A172 (cell line): ENCODE measurements at regions not wholly inside any gene's neighbourhood (a gene's known extent, or its start where the extent isn't known, plus 50 kb on each side); places are given as distances from the start of the nearest gene placed in this dataset.
"Not testable (repeated sequence)": the region's sequence is repeated elsewhere in the genome, so short reads cannot be mapped to it uniquely, and the experiment has no call there.

Experiments
- DNase-seq: peaks from one replicate; pipeline ENCODE4 v3.0.0-alpha.2; 2015; ENCODE audit warnings: low spot score

- no peak for DNase-seq
These were observed 164.1 kb upstream of the KCNQ5 start for GRCh38 chr6:72457738-72458137.

GRCh38 chr6:72458521-72458920 lies 163.3 kb upstream of the KCNQ5 start:
- DNase-seq: no peak

DNA sequence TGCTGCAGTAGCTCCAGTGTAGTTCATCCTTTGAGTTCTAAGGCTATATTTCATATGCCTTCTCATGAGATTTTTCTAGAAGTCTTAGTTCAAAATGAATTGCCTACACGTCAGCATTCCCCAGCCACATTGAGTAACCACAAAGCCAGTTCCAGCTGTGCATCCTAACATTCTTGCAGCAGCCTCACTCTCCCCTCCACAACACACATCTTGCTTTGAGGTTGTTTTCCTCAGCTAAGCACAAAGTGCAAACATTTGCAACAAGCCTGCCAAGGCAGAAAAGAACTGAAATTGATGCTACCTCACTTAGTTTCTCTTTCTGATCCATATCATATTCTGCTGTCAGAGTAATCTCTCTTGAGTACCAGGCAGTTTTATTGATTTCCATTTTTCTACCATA lies 160.7 kb upstream of the KCNQ5 start:
- DNase-seq: peak; percentile 21

- no peak for DNase-seq
These were observed 157.6 kb upstream of the KCNQ5 start for GRCh38 chr6:72464246-72464645.

DNA sequence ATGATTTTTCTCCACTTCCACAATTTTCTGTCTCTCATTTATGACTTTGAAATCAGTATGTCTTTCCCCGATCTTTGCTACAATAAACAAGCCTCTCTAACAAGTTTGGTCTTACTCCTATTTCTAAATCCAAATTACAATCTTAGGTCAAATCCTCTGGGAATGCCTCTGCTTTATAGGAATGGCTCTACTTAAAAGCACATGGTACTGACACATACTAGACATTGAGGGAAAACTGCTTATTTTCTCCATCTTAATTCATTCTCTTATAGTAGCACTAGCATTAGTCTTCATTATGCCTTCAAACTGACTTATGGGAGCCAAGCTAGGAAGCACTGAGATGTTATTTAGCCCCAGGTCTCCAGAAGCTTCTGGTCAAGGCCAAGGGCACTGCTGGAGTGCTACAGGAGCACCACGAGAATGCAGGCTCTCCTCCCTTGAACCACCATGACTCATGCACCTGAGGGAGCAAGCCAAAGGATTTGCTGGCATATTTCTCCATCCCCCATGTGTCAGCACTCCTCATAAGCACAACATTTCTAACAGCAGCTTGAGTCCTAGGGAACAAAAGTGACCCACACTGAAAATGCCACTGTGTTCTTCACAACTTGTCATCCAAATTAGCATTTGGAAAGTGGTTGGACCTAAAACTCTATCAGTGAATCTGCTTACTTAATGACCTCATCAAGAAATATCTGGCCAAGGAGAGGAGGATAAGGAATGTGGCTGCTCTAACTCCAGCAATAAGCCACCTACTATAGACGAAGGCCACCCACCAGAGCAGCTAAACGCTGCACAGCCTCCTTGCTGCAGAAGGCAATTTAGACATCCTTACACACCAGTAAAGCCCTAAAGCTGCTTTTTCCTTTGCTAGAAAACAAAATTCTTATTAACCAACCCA lies 156.8 kb upstream of the KCNQ5 start:
- peak; percentile 75 for DNase-seq

DNA sequence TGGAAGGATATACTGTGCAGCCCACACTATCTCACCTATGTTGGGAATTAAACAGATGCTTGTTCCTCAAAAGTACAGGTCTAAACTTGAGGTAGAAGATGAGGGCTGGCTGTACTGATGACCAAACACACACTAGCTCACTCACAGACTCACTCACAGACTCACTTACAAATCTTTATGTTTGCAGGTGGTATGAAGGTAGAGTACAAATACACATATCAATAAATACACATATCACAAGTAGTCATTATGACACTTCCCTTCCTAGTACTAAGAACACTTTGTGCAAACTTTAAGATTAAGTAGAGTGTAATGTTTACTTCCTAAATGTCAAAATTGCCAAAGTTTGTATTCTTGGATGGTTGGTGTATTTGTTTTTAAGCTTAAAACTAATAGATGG lies 155.4 kb upstream of the KCNQ5 start:
- no peak for DNase-seq

GRCh38 chr6:72466971-72467566 lies 154.8 kb upstream of the KCNQ5 start:
- no peak for DNase-seq

DNA sequence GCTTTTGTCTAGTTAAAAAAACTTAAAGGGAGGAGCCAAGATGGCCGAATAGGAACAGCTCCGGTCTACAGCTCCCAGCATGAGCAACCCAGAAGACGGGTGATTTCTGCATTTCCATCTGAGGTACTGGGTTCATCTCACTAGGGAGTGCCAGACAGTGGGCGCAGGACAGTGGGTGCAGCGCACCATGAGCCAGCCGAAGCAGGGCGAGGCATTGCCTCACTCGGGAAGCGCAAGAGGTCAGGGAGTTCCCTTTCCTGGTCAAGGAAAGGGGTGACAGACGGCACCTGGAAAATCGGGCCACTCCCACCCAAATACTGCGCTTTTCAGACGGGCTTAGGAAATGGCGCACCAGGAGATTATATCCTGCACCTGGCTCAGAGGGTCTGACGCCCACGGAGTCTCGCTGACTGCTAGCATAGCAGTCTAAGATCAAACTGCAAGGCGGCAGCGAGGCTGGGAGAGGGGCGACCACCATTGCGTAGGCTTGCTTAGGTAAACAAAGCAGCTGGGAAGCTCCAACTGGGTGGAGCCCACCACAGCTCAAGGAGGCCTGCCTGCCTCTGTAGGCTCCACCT lies 152.4 kb upstream of the KCNQ5 start:
- DNase-seq: not testable (repeated sequence)

DNA sequence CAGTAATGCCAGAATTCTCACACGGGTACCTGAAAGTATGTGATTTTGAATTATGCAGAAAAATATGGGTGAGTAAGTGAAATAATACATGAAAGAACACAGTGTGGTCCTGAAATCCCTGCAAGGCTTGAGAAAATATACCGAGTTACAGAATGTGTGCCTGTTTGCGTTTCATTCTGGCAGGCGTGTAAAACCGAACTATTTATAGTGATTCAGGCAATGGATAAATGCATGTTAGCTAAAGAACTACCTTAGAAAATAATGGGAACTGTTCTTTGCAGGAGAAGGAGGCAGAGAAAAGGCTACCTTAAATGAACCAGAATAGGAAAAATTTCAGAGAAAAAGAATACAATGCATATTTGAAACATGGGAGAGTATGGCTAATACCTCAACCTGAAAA lies 145.8 kb upstream of the KCNQ5 start:
- DNase-seq: no peak

GRCh38 chr6:72476646-72477045 lies 145.2 kb upstream of the KCNQ5 start:
- DNase-seq: no peak

GRCh38 chr6:72495441-72495840 lies 126.4 kb upstream of the KCNQ5 start:
- no peak for DNase-seq

GRCh38 chr6:72497186-72497585 lies 124.7 kb upstream of the KCNQ5 start:
- no peak for DNase-seq

- DNase-seq: no peak
These were observed 121.2 kb upstream of the KCNQ5 start for GRCh38 chr6:72500669-72501068.

GRCh38 chr6:72504406-72504805 lies 117.5 kb upstream of the KCNQ5 start:
- DNase-seq: no peak

DNA sequence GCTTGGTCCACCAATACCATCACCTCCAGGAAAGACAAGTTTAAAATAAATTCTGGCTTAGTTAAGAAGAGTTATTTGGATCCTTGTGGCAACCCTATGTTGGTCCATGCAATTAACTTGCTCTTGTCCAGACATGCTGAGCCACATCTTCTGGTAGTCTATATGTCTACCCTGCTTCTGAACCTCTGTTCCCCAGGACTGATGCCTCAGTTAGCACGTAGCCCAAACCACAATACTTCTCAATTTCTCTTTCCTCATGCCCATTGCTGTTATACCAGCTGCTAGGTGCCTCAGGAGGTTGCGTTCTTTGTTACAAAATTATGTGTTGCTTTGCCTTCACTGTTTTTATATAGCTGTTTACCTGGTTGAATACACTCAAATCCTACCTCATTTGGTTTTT lies 116.4 kb upstream of the KCNQ5 start:
- DNase-seq: no peak

DNA sequence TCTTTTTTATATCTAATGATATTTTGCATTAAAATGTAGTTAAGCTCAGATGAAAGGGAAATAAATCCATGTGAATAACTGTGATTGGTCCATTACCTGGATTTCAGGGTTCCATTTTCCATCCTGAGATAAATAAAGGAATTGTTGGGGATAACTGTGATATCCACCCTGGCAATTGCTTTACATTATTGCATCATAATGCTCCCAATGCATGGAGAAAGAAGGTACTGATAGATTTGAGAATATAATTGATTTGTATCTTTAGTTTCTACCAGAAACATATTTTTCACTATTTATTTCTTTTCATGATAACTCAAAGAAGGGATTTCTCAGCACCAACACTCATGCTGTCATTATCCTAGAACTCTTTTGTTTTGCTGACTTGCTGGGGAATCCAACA lies 102.0 kb upstream of the KCNQ5 start:
- DNase-seq: no peak

GRCh38 chr6:72521684-72522083 lies 100.2 kb upstream of the KCNQ5 start:
- no peak for DNase-seq

DNA sequence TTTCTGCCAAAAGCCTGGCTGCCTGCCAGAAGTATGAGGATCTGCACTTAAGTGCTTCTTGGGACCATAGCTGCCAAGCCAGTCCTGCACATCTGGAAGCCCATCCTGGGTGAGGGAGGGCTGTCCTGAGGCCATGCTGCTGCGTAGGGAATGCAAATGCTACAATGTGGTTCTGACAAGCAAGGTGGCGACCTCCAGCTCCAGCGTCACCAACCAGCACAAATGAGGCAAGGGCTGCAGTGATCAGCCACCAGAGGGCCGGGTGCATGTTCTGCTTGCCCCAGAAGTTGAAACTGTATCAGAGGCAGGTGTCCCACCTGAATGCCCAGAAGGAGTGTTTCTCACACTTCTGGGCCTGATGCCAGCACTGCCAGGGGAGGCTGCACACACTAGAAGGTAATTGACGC lies 99.1 kb upstream of the KCNQ5 start:
- no peak for DNase-seq

DNA sequence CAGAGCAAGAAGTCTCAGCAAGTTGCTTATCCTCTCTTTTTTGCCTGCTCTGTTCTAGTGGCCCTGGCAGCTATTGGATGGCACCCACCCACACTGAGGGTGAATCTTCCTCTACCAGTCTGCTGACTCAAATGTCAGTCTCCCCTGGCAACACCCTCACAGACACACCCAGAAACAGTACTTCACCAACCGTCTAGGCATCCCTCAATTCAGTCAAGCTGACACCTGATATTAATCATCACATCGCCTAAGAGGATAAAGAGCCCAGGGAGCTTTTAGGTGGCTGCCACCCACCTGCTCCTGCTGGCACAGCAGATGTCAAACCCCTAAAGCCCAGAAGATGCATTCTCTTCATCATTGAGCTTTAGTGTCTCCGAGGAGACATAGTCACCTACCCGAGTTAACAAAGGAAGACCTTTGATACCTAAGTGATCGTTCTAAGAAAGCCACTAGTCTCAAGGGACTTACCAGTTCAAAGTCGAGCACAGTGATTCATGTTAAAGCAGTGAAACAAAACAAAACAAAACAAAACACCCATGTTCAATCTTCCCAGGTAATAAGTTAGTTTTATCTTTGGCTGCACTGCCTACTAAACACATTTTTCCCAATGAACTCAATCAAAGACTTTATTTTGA lies 97.7 kb upstream of the KCNQ5 start:
- DNase-seq: no peak

DNA sequence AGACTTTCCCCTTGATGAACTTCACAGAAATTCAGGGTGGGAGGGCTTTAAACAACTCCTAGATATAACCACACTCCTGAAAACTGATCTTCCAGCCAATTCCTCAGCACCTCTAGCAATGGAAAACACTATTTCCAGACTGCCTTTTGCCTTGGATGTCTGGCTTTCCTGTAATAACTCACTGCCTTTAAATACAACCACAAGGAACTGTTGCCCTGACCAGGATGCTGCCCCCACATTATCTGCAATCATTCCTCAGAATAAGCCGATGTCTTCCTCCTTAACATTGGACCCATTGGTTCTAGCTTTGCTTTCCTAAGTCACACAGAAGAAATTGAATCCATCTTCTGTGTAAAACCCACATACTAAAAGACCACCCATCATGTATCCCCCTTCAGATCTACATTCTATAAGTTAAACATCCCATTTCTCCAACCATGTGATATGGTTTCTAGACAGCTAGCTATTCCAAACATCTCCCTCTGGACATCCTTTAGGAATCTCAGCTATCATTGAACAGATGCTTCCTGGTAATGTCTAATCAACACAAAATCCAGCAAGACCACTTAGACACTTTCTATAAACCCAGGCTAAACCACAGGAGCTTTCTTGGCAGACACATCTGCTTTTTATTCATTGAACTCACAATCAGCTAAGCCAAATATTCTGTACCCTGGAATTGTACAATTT lies 95.9 kb upstream of the KCNQ5 start:
- DNase-seq: no peak

DNA sequence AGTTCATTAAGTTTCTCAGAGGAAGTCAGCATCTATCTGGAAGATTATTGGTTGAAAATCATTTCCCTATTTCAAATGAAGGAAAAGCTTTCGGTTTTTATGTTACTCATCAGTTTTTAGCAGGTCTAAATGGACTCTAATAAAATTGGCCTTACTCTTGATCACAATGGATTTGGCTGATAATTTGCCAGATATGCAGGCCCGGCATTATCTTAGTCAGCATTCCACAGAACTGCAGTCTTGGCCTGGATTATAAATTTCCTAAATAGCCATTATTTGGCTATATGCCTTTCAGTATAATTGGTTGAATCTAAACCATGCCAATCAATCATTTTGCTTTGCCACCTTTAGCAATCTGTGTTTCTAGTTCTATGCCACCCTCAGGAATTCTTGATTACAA lies 91.7 kb upstream of the KCNQ5 start:
- no peak for DNase-seq

GRCh38 chr6:72530750-72531149 lies 91.1 kb upstream of the KCNQ5 start:
- no peak for DNase-seq
